ENCODE measurements at regions not wholly inside any gene's neighbourhood (a gene's known extent, or its start where the extent isn't known, plus 50 kb on each side); places are given as distances from the start of the nearest gene placed in this dataset.

GRCh38 chr10:2212244-2212834 lies 475.0 kb upstream of the ADARB2 start:
- no peak overlapping the region for H3K4me2 ChIP-seq
- H3K36me3 ChIP-seq (ENCODE audit: insufficient read depth), result no peaks in the 10 kb centered on the region
- H3K9me3 Mint-ChIP-seq, result no peaks in the 10 kb centered on the region
- H3K27ac Mint-ChIP-seq, result no peak overlapping the region
- H3K79me2 ChIP-seq (replicated peaks; ENCODE audit: insufficient read depth), result no peaks in the 10 kb centered on the region
- no peak for DNase-seq (ENCODE audit: low spot score)
- H4K20me1 ChIP-seq (replicated peaks; ENCODE audit: insufficient read depth), result no peaks in the 10 kb centered on the region
- no peaks in the 10 kb centered on the region for H3K36me3 Mint-ChIP-seq (ENCODE audit: low read depth)
- no peak for ATAC-seq
- TF ChIP-seq CREB1 (CRISPR knock-in tag; IDR thresholded peaks at IDR 0.05; ENCODE audit: low read depth), result no peak
- H2AFZ ChIP-seq, result 0 out of 2 replicates have a peak overlapping the region, but pooled peaks have one; percentile 14
- H3K9me2 ChIP-seq (ENCODE audit: insufficient read depth), result peaks cover 13% of the 10 kb centered on the region; the same call in 1 of the 2 replicates
- no peak overlapping the region for H3K27ac ChIP-seq (ENCODE audit: low read depth)
- H3K27me3 ChIP-seq (ENCODE audit: insufficient read depth), result no peaks in the 10 kb centered on the region
- no peak overlapping the region for H3K4me3 ChIP-seq
- no peaks in the 10 kb centered on the region for H3K4me1 ChIP-seq (ENCODE audit: insufficient read depth)
- H3K4me3 Mint-ChIP-seq, result no peak overlapping the region
- H3K4me1 Mint-ChIP-seq, result peaks cover 2% of the 10 kb centered on the region; the same call in 1 of the 3 replicates
- H3K27me3 Mint-ChIP-seq (ENCODE audit: insufficient read depth, low read depth, poor library complexity), result no peaks in the 10 kb centered on the region
- no peaks in the 10 kb centered on the region for H3F3A ChIP-seq (replicated peaks; ENCODE audit: low read depth)

GRCh38 chr10:2210088-2210487 lies 472.8 kb upstream of the ADARB2 start:
- no peak overlapping the region for H3K4me2 ChIP-seq
- no peaks in the 10 kb centered on the region for H3K9me3 Mint-ChIP-seq
- H4K20me1 ChIP-seq (replicated peaks; ENCODE audit: insufficient read depth), result no peaks in the 10 kb centered on the region
- H3K9me2 ChIP-seq (ENCODE audit: insufficient read depth), result peaks cover 13% of the 10 kb centered on the region; the same call in 1 of the 2 replicates
- DNase-seq (ENCODE audit: low spot score), result no peak
- H3K27ac Mint-ChIP-seq, result no peak overlapping the region
- peak overlapping the region; percentile 43; the same call in 1 of the 2 replicates for H2AFZ ChIP-seq
- no peak for ATAC-seq
- H3K4me3 Mint-ChIP-seq, result no peak overlapping the region
- H3K36me3 Mint-ChIP-seq (ENCODE audit: low read depth), result no peaks in the 10 kb centered on the region
- H3K27me3 Mint-ChIP-seq (ENCODE audit: insufficient read depth, low read depth, poor library complexity), result no peaks in the 10 kb centered on the region
- no peak overlapping the region for H3K27ac ChIP-seq (ENCODE audit: low read depth)
- no peaks in the 10 kb centered on the region for H3K79me2 ChIP-seq (replicated peaks; ENCODE audit: insufficient read depth)
- TF ChIP-seq POLR2AphosphoS5 (IDR thresholded peaks at IDR 0.05; ENCODE audit: low read depth) (no peak), CTCF (conservative IDR thresholded peaks at IDR 0.05; ENCODE audit: low read depth in 2 of 2) (no peak)
- peaks cover 6% of the 10 kb centered on the region for H3K4me1 ChIP-seq (ENCODE audit: insufficient read depth)
- no peaks in the 10 kb centered on the region for H3K36me3 ChIP-seq (ENCODE audit: insufficient read depth)
- peaks cover 6% of the 10 kb centered on the region; the same call in 2 of the 3 replicates for H3K4me1 Mint-ChIP-seq
- H3K27me3 ChIP-seq (ENCODE audit: insufficient read depth), result no peaks in the 10 kb centered on the region
- H3F3A ChIP-seq (replicated peaks; ENCODE audit: low read depth), result no peaks in the 10 kb centered on the region
- H3K4me3 ChIP-seq, result no peak overlapping the region

- 0 out of 2 replicates have a peak overlapping the region, but pooled peaks have one; percentile 5 for H2AFZ ChIP-seq
- H3K4me1 ChIP-seq (ENCODE audit: insufficient read depth), result peaks cover 16% of the 10 kb centered on the region
- DNase-seq (ENCODE audit: low spot score) (no peak), ATAC-seq (no peak)
- H3K4me3 ChIP-seq, result no peak overlapping the region
- H3K27ac Mint-ChIP-seq, result no peak overlapping the region
- H3K79me2 ChIP-seq (replicated peaks; ENCODE audit: insufficient read depth), result no peaks in the 10 kb centered on the region
- no peaks in the 10 kb centered on the region for H3K9me3 Mint-ChIP-seq
- H3F3A ChIP-seq (replicated peaks; ENCODE audit: low read depth), result no peaks in the 10 kb centered on the region
- H3K27ac ChIP-seq (ENCODE audit: low read depth), result no peak overlapping the region
- no peaks in the 10 kb centered on the region for H3K27me3 Mint-ChIP-seq (ENCODE audit: insufficient read depth, low read depth, poor library complexity)
- H3K36me3 Mint-ChIP-seq (ENCODE audit: low read depth), result no peaks in the 10 kb centered on the region
- H4K20me1 ChIP-seq (replicated peaks; ENCODE audit: insufficient read depth), result no peaks in the 10 kb centered on the region
- no peaks in the 10 kb centered on the region for H3K27me3 ChIP-seq (ENCODE audit: insufficient read depth)
- H3K9me2 ChIP-seq (ENCODE audit: insufficient read depth), result peaks cover 18% of the 10 kb centered on the region
- H3K4me2 ChIP-seq, result no peak overlapping the region
- H3K4me3 Mint-ChIP-seq, result no peak overlapping the region
- H3K36me3 ChIP-seq (ENCODE audit: insufficient read depth), result no peaks in the 10 kb centered on the region
- peaks cover 18% of the 10 kb centered on the region for H3K4me1 Mint-ChIP-seq
- TF ChIP-seq NANOG (IDR thresholded peaks at IDR 0.05; ENCODE audit: borderline replicate concordance) (no peak), ZNF114 (CRISPR knock-in tag; IDR thresholded peaks at IDR 0.05) (no peak), POLR2AphosphoS5 (IDR thresholded peaks at IDR 0.05; ENCODE audit: low read depth) (no peak), CTCF (conservative IDR thresholded peaks at IDR 0.05; ENCODE audit: low read depth in 2 of 2) (no peak), REST (IDR thresholded peaks at IDR 0.05; ENCODE audit: unreplicated experiment) (no peak), STAT1 (IDR thresholded peaks at IDR 0.05; ENCODE audit: unreplicated experiment) (no peak), JUNB (IDR thresholded peaks at IDR 0.05; ENCODE audit: unreplicated experiment) (no peak), ZNF331 (CRISPR knock-in tag; IDR thresholded peaks at IDR 0.05; ENCODE audit: low read depth) (no peak)
Measured at GRCh38 chr10:2208106-2208505, 470.8 kb upstream of the ADARB2 start.
